OCI-LY1 (cell line): ENCODE measurements at regions not wholly inside any gene's neighbourhood (a gene's known extent, or its start where the extent isn't known, plus 50 kb on each side); places are given as distances from the start of the nearest gene placed in this dataset.

ENCODE experiments used
- H2AFZ ChIP-seq: fragments of 200-600 bp; sonication (generic), shearing (Covaris generic); 2 replicates; pipeline ENCODE4 v1.6.0; 2014; ENCODE audit warnings: antibody characterized with exemption, mild to moderate bottlenecking, low read length
- H3F3A ChIP-seq: fragments of 200-600 bp; sonication (generic), shearing (Covaris generic); 2 replicates; pipeline ENCODE4 v1.6.0; 2014; ENCODE audit warnings: mild to moderate bottlenecking, antibody characterized with exemption, low read length, moderate library complexity; ENCODE audit not compliant: insufficient read depth
- H3K27ac ChIP-seq: fragments of 200-600 bp; sonication (generic); 2 replicates; pipeline ENCODE4 v1.5.1; 2014; ENCODE audit warnings: low read length, mixed run types, mild to moderate bottlenecking, low read depth; ENCODE audit not compliant: poor library complexity, severe bottlenecking
- H3K27me3 ChIP-seq: fragments of 200-600 bp; sonication (generic); 2 replicates; pipeline ENCODE4 v1.6.0; 2014; ENCODE audit warnings: antibody characterized with exemption, mild to moderate bottlenecking, low read length, moderate library complexity; ENCODE audit not compliant: insufficient read depth
- H3K36me3 ChIP-seq: fragments of 200-600 bp; sonication (generic); 2 replicates; pipeline ENCODE4 v1.6.1; 2014; ENCODE audit warnings: mild to moderate bottlenecking, antibody characterized with exemption, low read length, moderate library complexity, mixed read lengths; ENCODE audit not compliant: insufficient read depth
- H3K4me1 ChIP-seq: fragments of 200-600 bp; sonication (generic); 2 replicates; pipeline ENCODE4 v1.5.1; 2014; ENCODE audit warnings: mild to moderate bottlenecking, low read length, moderate library complexity; ENCODE audit not compliant: insufficient read depth, severe bottlenecking
- H3K4me2 ChIP-seq: fragments of 200-600 bp; sonication (generic), shearing (Covaris generic); 2 replicates; pipeline ENCODE4 v1.6.1; 2014; ENCODE audit warnings: low read length
- H3K4me3 ChIP-seq: fragments of 200-600 bp; sonication (generic); 2 replicates; pipeline ENCODE4 v1.5.1; 2014; ENCODE audit warnings: low read length, low read depth, mild to moderate bottlenecking, mixed read lengths; ENCODE audit not compliant: poor library complexity, severe bottlenecking
- H3K79me2 ChIP-seq: fragments of 200-600 bp; shearing (Covaris generic); 2 replicates; pipeline ENCODE4 v1.6.1; 2016; ENCODE audit warnings: mixed run types, low read length, mixed read lengths; ENCODE audit not compliant: insufficient read depth
- H3K9ac ChIP-seq: fragments of 200-600 bp; sonication (generic), shearing (Covaris generic); 2 replicates; pipeline ENCODE4 v1.6.1; 2014; ENCODE audit warnings: mild to moderate bottlenecking, low read length, mixed read lengths
- H3K9me2 ChIP-seq: fragments of 200-600 bp; sonication (generic), shearing (Covaris generic); 2 replicates; pipeline ENCODE4 v1.6.1; 2014; ENCODE audit warnings: low read depth, mild to moderate bottlenecking, low read length, mixed read lengths
- H3K9me3 ChIP-seq: fragments of 200-600 bp; shearing (Covaris generic); 2 replicates; pipeline ENCODE4 v1.6.1; 2014; ENCODE audit warnings: low read length, mixed read lengths
- H4K20me1 ChIP-seq: fragments of 200-600 bp; sonication (generic), shearing (Covaris generic); 2 replicates; pipeline ENCODE4 v1.6.0; 2016; ENCODE audit warnings: mild to moderate bottlenecking, low read length; ENCODE audit not compliant: insufficient read depth
- EZH2 ChIP-seq: fragments of 200-600 bp; sonication (generic), shearing (Covaris generic); IDR thresholded peaks from 2 replicates; pipeline ENCODE4 v1.8.0; 2017; ENCODE audit warnings: borderline replicate concordance, mixed run types, mild to moderate bottlenecking, antibody characterized with exemption, low read length, moderate library complexity, mixed read lengths
- TF ChIP-seq, protein P1 (sequence below): fragments of 200-600 bp; sonication (generic), shearing (Covaris generic); IDR thresholded peaks from 2 replicates; pipeline ENCODE4 v1.5.1; 2017; ENCODE audit warnings: mild to moderate bottlenecking, antibody characterized with exemption, low read length, moderate library complexity, mixed read lengths

DNA sequence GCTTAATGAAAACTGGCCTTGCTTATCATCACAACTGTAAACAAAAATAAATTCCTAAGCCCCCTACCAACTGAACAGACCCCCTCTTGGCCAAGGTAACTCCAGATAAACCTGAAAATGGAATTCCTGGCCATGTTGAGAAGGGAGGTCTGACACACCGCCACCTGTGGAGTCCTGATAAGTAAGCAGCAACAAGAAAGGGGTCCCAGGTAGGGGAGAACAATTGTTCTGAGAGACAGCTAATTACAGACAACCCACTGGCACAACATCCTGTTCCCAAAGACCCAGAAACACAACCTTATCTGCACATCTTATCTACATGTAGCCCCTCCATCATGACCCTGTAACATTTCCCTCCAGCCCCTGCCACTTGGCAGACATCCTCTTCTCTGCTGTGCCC, 91.2 kb upstream of the TNR start:
- H3K36me3 ChIP-seq, result no peaks in the 10 kb centered on the region
- no peaks in the 10 kb centered on the region for H3K79me2 ChIP-seq
- H3K9ac ChIP-seq, result no peak overlapping the region
- no peaks in the 10 kb centered on the region for H3K9me2 ChIP-seq
- H4K20me1 ChIP-seq, result no peaks in the 10 kb centered on the region
- no peak overlapping the region for H2AFZ ChIP-seq
- no peak overlapping the region for H3K27ac ChIP-seq
- H3K9me3 ChIP-seq, result no peaks in the 10 kb centered on the region
- no peaks in the 10 kb centered on the region for H3K4me1 ChIP-seq
- H3K4me3 ChIP-seq, result no peak overlapping the region
- H3K4me2 ChIP-seq, result no peak overlapping the region
- no peak for TF ChIP-seq EZH2
- TF ChIP-seq, protein P1, sequence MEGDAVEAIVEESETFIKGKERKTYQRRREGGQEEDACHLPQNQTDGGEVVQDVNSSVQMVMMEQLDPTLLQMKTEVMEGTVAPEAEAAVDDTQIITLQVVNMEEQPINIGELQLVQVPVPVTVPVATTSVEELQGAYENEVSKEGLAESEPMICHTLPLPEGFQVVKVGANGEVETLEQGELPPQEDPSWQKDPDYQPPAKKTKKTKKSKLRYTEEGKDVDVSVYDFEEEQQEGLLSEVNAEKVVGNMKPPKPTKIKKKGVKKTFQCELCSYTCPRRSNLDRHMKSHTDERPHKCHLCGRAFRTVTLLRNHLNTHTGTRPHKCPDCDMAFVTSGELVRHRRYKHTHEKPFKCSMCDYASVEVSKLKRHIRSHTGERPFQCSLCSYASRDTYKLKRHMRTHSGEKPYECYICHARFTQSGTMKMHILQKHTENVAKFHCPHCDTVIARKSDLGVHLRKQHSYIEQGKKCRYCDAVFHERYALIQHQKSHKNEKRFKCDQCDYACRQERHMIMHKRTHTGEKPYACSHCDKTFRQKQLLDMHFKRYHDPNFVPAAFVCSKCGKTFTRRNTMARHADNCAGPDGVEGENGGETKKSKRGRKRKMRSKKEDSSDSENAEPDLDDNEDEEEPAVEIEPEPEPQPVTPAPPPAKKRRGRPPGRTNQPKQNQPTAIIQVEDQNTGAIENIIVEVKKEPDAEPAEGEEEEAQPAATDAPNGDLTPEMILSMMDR, result no peak
- H3F3A ChIP-seq, result no peaks in the 10 kb centered on the region
- no peaks in the 10 kb centered on the region for H3K27me3 ChIP-seq

DNA sequence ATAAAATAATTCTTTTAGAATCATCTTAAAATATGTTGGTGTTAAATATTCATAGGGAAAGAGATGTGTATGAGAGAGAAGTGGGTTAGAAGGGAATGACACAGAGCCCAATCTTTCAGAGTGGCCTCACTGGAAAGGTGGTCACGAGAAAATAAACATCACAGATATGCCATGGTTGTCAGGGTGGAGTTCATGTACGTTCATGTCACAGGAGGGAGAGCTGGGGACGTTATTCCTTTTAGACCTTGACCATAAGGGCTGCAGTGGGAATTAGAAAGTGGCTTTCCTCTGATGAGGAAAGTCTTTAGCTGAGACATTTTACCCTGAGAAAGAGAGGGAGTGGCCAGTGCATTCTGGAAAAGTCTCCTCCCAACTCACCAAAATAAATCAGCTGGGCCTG, 90.6 kb upstream of the TNR start:
- Histone ChIP-seq H3K27ac (no peak overlapping the region), H3K36me3 (no peaks in the 10 kb centered on the region), H2AFZ (no peak overlapping the region), H3K9ac (no peak overlapping the region), H3K4me1 (no peaks in the 10 kb centered on the region), H4K20me1 (no peaks in the 10 kb centered on the region), H3K9me2 (no peaks in the 10 kb centered on the region), H3K4me3 (no peak overlapping the region), H3K27me3 (no peaks in the 10 kb centered on the region), H3F3A (no peaks in the 10 kb centered on the region), H3K9me3 (no peaks in the 10 kb centered on the region), H3K79me2 (no peaks in the 10 kb centered on the region), H3K4me2 (no peak overlapping the region)
- no peak for TF ChIP-seq EZH2
- TF ChIP-seq, protein P1, result no peak

DNA sequence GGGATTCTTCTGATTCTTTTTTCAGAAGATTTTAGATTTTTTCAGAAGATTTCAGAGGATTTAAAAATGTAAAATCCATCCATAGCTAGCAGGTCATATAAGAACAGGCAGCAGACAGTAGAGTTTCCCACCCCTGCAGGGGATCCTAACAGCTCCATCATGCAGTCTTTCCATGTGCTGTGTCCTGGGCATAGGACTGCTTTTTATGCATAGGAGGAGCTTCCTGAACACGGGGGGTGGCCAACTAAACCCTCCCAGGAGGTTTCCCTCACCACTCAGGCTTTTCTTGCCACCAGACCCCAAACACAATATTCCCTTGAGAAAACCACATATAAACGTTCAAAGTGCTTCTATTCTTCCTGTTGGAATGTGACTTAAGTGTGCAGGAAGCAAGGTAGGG, 90.1 kb upstream of the TNR start:
- H3K27me3 ChIP-seq, result no peaks in the 10 kb centered on the region
- no peaks in the 10 kb centered on the region for H3K9me2 ChIP-seq

More for the DNA sequence above, 90.1 kb upstream of the TNR start:
- no peak overlapping the region for H2AFZ ChIP-seq
- no peaks in the 10 kb centered on the region for H3K36me3 ChIP-seq
- no peaks in the 10 kb centered on the region for H3F3A ChIP-seq
- no peaks in the 10 kb centered on the region for H3K4me1 ChIP-seq
- H3K4me3 ChIP-seq, result no peak overlapping the region
- TF ChIP-seq, protein P1, result no peak
- H3K9me3 ChIP-seq, result no peaks in the 10 kb centered on the region
- H3K9ac ChIP-seq, result no peak overlapping the region
- no peak overlapping the region for H3K4me2 ChIP-seq
- H3K79me2 ChIP-seq, result no peaks in the 10 kb centered on the region
- H3K27ac ChIP-seq, result no peak overlapping the region
- H4K20me1 ChIP-seq, result no peaks in the 10 kb centered on the region
